Tibial artery (tissue), 4 donors: ENCODE measurements at regions not wholly inside any gene's neighbourhood (a gene's known extent, or its start where the extent isn't known, plus 50 kb on each side); places are given as distances from the start of the nearest gene placed in this dataset.
"Not testable (repeated sequence)": the region's sequence is repeated elsewhere in the genome, so short reads cannot be mapped to it uniquely, and the experiment has no call there.

Source experiments
- DNase-seq, 2 donors: peaks; one replicate each; pipeline ENCODE4 v3.0.0-alpha.2; 2019
- H3K27ac ChIP-seq, 2 donors: fragments of 200-600 bp; sonication (generic) in 1 of 2; 1 replicate in 1 of 2; 2 replicates in 1 of 2; pipeline ENCODE4 v1.5.1; 2018 to 2019; ENCODE audit warnings: mild to moderate bottlenecking in 1 of 2
- H3K27me3 ChIP-seq, 2 donors: fragments of 200-600 bp; sonication (generic) in 1 of 2; one replicate each; pipeline versions ENCODE4 v1.5.1 to v1.6.0; 2016 to 2019
- H3K36me3 ChIP-seq, 3 donors: fragments of 200-600 bp; sonication (generic) in 2 of 3; one replicate each; pipeline ENCODE4 v1.5.1; 2016 to 2019; ENCODE audit warnings: mild to moderate bottlenecking in 2 of 3
- H3K4me1 ChIP-seq, 4 donors: fragments of 200-600 bp; sonication (generic) in 2 of 4; 1 replicate in 3 of 4; 2 replicates in 1 of 4; pipeline ENCODE4 v1.5.1; 2016 to 2019
- H3K4me3 ChIP-seq, 2 donors: fragments of 200-600 bp; sonication (generic) in 1 of 2; 1 replicate in 1 of 2; 2 replicates in 1 of 2; pipeline ENCODE4 v1.5.1; 2018 to 2019; ENCODE audit warnings: mild to moderate bottlenecking in 2 of 2
- H3K9me3 ChIP-seq, 3 donors: fragments of 200-600 bp; sonication (generic) in 1 of 3; one replicate each; pipeline ENCODE4 v1.5.1; 2016 to 2019
- intact Hi-C: fragments of 100-400 bp; cut with DNase I; formaldehyde crosslinking; loops from one replicate; pipeline ENCODE4 v1.15.0; 2023; ENCODE audit warnings: low total_unique reads
- TF ChIP-seq, protein P1 (sequence below), 2 experiments: fragments of 200-600 bp in 1 of 2; fragments of 450-650 bp in 1 of 2; IDR thresholded peaks; one replicate each; pipeline ENCODE4 v1.5.1; 2017 to 2019; ENCODE audit warnings: antibody characterized with exemption in 2 of 2, mild to moderate bottlenecking in 1 of 2, moderate library complexity in 1 of 2

DNA sequence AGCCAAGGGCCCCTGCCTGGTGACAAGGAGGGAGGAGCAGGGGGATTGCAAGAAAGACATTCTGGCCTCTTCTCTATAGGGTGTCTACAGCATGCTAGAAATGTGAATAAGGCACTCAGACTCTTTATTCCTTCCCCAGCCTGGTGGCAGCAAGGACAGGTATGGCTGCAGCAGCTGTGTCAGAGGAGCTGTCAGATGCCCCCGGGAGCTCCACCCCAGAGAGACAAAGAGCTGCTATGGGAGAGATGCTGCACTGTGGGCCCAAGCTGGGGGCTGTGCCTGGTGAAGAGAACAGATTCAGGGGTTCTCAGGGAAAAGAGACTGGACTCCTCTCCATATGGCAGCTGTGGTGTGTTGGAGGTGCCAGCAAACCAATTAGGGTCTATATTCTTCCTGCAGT is 1063.3 kb downstream of the OLFM4 start:
- no peaks in the 10 kb centered on the region for H3K4me1 ChIP-seq
- no peak overlapping the region for H3K4me3 ChIP-seq
- no peak for DNase-seq
- H3K27ac ChIP-seq: no peak overlapping the region
- no peaks in the 10 kb centered on the region for H3K36me3 ChIP-seq
- intact Hi-C loops: no loop called here
- H3K9me3 ChIP-seq: no peaks in the 10 kb centered on the region
- TF ChIP-seq, protein P1, sequence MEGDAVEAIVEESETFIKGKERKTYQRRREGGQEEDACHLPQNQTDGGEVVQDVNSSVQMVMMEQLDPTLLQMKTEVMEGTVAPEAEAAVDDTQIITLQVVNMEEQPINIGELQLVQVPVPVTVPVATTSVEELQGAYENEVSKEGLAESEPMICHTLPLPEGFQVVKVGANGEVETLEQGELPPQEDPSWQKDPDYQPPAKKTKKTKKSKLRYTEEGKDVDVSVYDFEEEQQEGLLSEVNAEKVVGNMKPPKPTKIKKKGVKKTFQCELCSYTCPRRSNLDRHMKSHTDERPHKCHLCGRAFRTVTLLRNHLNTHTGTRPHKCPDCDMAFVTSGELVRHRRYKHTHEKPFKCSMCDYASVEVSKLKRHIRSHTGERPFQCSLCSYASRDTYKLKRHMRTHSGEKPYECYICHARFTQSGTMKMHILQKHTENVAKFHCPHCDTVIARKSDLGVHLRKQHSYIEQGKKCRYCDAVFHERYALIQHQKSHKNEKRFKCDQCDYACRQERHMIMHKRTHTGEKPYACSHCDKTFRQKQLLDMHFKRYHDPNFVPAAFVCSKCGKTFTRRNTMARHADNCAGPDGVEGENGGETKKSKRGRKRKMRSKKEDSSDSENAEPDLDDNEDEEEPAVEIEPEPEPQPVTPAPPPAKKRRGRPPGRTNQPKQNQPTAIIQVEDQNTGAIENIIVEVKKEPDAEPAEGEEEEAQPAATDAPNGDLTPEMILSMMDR (IDR thresholded peaks at IDR 0.05): no peak
- no peaks in the 10 kb centered on the region for H3K27me3 ChIP-seq

DNA sequence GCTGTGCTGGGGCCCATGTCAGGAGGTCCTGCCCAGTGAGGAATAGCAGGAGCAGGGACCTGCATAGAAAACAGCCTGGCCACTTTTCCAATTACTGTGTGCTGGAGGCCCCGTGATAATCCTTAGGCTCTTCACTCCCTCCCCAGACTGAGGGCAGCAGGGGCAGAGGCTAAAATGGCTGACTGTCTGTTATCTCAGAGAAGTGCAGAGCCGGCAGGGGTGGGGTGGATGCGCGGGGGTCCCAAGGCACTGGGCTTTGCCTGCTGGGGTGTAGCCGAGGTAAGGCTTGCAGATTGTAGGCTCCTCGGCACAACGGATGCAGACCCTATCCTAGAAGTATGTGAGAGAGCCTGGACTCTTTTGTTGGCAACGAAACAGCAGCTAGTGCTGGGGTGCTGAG is 1064.1 kb downstream of the OLFM4 start:
- intact Hi-C loops: no loop called here
- TF ChIP-seq, protein P1 (IDR thresholded peaks at IDR 0.05): no peak
- Histone ChIP-seq H3K27me3 (no peaks in the 10 kb centered on the region), H3K9me3 (no peaks in the 10 kb centered on the region), H3K36me3 (no peaks in the 10 kb centered on the region), H3K4me1 (no peaks in the 10 kb centered on the region), H3K27ac (no peak overlapping the region), H3K4me3 (no peak overlapping the region)
- no peak for DNase-seq

DNA sequence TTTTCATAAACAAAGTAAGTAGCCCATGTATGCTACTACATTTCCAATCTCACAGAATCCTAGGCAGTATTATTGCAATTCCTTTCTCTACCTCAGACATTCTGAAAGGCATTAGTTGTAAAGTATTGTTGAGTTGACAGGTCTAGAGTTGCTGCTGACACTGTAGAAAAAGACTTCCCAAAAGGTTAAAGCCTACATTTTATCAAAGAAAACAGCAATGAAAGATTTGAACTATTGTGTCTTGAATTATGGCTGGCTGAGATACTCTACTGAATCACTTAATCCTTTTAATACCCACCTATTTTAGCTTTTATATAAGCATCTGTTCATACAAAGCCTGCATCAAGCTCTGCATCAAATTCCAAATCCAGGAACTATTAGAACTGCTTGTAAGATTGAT is 1082.0 kb downstream of the OLFM4 start:
- no peaks in the 10 kb centered on the region for H3K27me3 ChIP-seq

DNA sequence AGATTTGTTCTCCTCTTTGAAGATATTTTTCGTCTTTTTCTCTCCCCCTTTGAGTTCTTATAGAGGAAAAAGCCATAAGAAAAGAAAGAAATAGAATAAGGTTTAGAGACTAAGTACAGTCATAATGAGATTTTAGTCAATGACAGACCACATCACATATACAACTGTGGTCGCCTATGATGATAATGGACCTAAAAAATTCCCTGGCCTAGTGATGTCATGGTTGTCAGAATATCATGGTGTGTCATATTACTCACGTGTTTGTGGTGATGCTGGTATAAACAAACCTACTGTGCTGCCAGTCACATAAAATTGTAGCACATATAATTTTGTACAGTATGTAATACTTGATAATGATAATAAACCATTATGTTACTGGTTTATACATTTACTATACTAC is 1096.1 kb downstream of the OLFM4 start:
- TF ChIP-seq, protein P1 (IDR thresholded peaks at IDR 0.05): no peak

More for the DNA sequence above, 1082.0 kb downstream of the OLFM4 start:
- intact Hi-C loops: no loop called here
- TF ChIP-seq, protein P1 (IDR thresholded peaks at IDR 0.05): no peak
- Histone ChIP-seq H3K4me1 (no peaks in the 10 kb centered on the region), H3K4me3 (no peak overlapping the region), H3K9me3 (no peaks in the 10 kb centered on the region), H3K36me3 (no peaks in the 10 kb centered on the region), H3K27ac (no peak overlapping the region)
- no peak for DNase-seq

DNA sequence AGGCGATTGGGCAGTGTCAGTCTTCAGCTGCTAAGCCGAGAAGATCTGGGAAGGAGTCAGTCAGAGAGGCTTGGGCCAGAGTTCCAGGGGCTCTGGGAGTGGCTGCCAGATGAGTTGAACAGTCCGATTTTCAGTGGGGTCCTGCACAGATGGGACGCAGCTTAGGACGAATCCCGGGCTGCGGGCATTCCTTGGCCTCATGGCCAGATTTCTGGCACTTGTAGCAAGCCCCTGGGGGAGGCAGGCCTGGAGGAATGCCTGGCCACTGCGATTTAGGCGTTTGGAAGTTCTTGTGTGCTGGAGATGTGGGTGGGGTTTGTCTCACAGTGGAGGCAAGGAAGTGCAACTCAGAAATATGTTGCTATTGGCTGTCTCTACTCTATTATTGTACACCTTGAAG is 1102.3 kb downstream of the OLFM4 start:
- not testable (repeated sequence) for DNase-seq, H3K4me1 ChIP-seq
- intact Hi-C loops: loop anchor here (5.0 kb wide), 1 partner anchor 1289 kb away; no protein-coding TSS in a partner anchor

More for the DNA sequence above, 1096.1 kb downstream of the OLFM4 start:
- H3K4me3 ChIP-seq: no peak overlapping the region
- H3K9me3 ChIP-seq: no peaks in the 10 kb centered on the region
- no peaks in the 10 kb centered on the region for H3K27me3 ChIP-seq
- intact Hi-C loops: no loop called here
- no peak for DNase-seq
- no peak overlapping the region for H3K27ac ChIP-seq
- H3K4me1 ChIP-seq: no peaks in the 10 kb centered on the region
- no peaks in the 10 kb centered on the region for H3K36me3 ChIP-seq

DNA sequence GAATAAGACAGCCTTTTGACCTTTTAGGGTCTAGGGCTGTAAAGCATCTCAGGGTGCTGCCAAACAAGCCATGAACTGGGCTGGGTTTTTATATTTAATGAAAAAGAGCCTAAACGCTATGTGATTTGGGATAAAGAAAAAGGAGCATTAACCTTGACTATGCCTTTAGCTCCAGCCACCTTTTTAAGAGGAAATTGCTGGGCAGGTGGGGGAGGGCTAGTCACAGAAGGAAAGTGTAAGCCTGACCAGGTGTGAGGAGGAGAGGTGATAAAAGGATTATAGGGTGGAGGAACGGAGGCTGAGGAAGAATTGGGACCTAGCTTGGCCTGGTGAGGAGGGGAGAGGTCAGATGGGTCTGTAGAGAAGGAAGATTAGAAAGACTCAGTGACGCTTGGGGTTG is 1102.8 kb downstream of the OLFM4 start:
- not testable (repeated sequence) for H3K9me3 ChIP-seq, H3K4me3 ChIP-seq, H3K4me1 ChIP-seq, H3K36me3 ChIP-seq, DNase-seq, H3K27ac ChIP-seq, H3K27me3 ChIP-seq
- intact Hi-C loops: loop anchor here (5.0 kb wide), 1 partner anchor 1289 kb away; no protein-coding TSS in a partner anchor

More for the DNA sequence above, 1102.3 kb downstream of the OLFM4 start:
- H3K27me3 ChIP-seq, H3K36me3 ChIP-seq, H3K9me3 ChIP-seq, H3K4me3 ChIP-seq, H3K27ac ChIP-seq: not testable (repeated sequence)

DNA sequence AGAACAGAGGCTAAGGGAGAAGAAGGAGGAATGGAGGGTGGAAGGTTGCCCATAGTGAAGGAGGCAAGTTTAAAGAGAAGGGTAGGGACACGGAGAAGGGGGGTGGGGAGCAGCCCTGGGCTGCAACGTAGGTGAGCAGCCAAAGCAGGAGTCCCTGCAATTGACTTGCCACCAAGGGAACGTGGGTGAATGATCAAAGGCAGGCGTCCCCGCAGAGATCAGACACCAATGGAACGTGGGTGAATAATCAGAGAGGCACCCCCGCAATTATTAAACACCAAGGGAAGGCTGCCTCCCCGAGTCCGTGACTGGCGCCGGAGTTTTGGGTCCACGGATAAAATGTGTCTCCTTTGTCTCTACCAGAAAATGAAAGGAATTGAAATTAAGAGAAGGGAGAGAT is 1103.5 kb downstream of the OLFM4 start:
- DNase-seq, H3K4me3 ChIP-seq, H3K9me3 ChIP-seq, H3K27me3 ChIP-seq, H3K36me3 ChIP-seq, H3K4me1 ChIP-seq, H3K27ac ChIP-seq: not testable (repeated sequence)
- intact Hi-C loops: loop anchor here (5.0 kb wide), 1 partner anchor 1290 kb away; no protein-coding TSS in a partner anchor

DNA sequence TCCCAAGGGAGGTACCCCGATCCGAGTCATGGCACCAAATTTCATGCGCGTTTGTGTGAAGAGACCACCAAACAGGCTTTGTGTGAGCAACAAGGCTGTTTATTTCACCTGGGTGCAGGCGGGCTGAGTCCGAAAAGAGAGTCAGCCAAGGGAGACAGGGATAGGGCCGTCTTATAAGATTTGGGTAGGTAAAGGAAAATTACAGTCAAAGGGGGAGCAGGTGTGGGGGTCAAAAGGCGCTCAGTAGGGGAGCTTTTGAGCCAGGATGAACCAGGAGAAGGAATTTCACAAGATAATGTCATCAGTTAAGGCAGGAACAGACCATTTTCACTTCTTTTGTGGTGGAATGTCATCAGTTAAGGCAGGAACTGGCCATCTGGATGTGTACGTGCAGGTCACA is 1104.1 kb downstream of the OLFM4 start:
- intact Hi-C loops: loop anchor here (5.0 kb wide), 1 partner anchor 1290 kb away; no protein-coding TSS in a partner anchor
- not testable (repeated sequence) for H3K27me3 ChIP-seq, DNase-seq, H3K36me3 ChIP-seq, H3K9me3 ChIP-seq, H3K27ac ChIP-seq, H3K4me3 ChIP-seq, H3K4me1 ChIP-seq
